ENCODE measurements at regions not wholly inside any gene's neighbourhood (a gene's known extent, or its start where the extent isn't known, plus 50 kb on each side); places are given as distances from the start of the nearest gene placed in this dataset.

- TF ChIP-seq REST (IDR thresholded peaks at IDR 0.05; ENCODE audit: insufficient replicate concordance, low read depth): no peak
- no peak for TF ChIP-seq CTCF (IDR thresholded peaks at IDR 0.05; ENCODE audit: insufficient read depth, low read length)
- TF ChIP-seq GABPA (IDR thresholded peaks at IDR 0.05; ENCODE audit: low read depth): no peak
- TF ChIP-seq POLR2AphosphoS5 (IDR thresholded peaks at IDR 0.05; ENCODE audit: low read depth): no peak
Measured at GRCh38 chr13:85538957-85539356, 260.3 kb downstream of the SLITRK6 start.
